Calu3 (cell line): ENCODE measurements at regions not wholly inside any gene's neighbourhood (a gene's known extent, or its start where the extent isn't known, plus 50 kb on each side); places are given as distances from the start of the nearest gene placed in this dataset.
A peak's percentile ranks its signal among the peaks of the same experiment; 100 is the strongest.

Experiments used
- BruUV-seq: library from RNA; stranded (reverse); fragments of 400-500 nt; replicated peaks from 2 replicates; lab custom pipeline; 2021; lab: Mats Ljungman, UMichigan
- CTCF ChIA-PET: fragments of 300-600 bp; sonication (Branson Sonifier 250); formaldehyde crosslinking; loops from one replicate; lab custom pipeline; 2022; ENCODE audit warnings: antibody characterized with exemption; lab: Charles Lee
- DNase-seq: peaks from one replicate; pipeline ENCODE4 v3.0.0; 2022
- H3K27ac Mint-ChIP-seq: one replicate; pipeline ENCODE4 v1.8.0; 2022; ENCODE audit warnings: mixed read lengths; ENCODE audit not compliant: unreplicated experiment
- H3K27me3 Mint-ChIP-seq: one replicate; pipeline ENCODE4 v1.8.0; 2022; ENCODE audit warnings: mixed read lengths; ENCODE audit not compliant: unreplicated experiment
- H3K36me3 Mint-ChIP-seq: one replicate; pipeline ENCODE4 v1.8.0; 2022; ENCODE audit warnings: mild to moderate bottlenecking, moderate library complexity, mixed read lengths; ENCODE audit not compliant: insufficient read depth, unreplicated experiment
- H3K4me1 Mint-ChIP-seq: one replicate; pipeline ENCODE4 v1.8.0; 2022; ENCODE audit warnings: mild to moderate bottlenecking, low read depth, mixed read lengths; ENCODE audit not compliant: unreplicated experiment
- H3K4me3 Mint-ChIP-seq: one replicate; pipeline ENCODE4 v1.8.0; 2022; ENCODE audit warnings: mild to moderate bottlenecking, low read depth, moderate library complexity, mixed read lengths; ENCODE audit not compliant: unreplicated experiment
- H3K9me3 Mint-ChIP-seq: one replicate; pipeline ENCODE4 v1.8.0; 2022; ENCODE audit warnings: low read depth, mixed read lengths; ENCODE audit not compliant: unreplicated experiment
- CTCF ChIP-seq: fragments of 200-600 bp; IDR thresholded peaks from one replicate; pipeline ENCODE4 v1.8.0; 2022; ENCODE audit warnings: antibody characterized with exemption; ENCODE audit not compliant: unreplicated experiment
- intact Hi-C: fragments of 100-400 bp; cut with micrococcal nuclease; formaldehyde crosslinking; loops from one replicate; pipeline ENCODE4 v1.10.0; 2022; ENCODE audit not compliant: unreplicated experiment

GRCh38 chr5:86917117-86917579, 299.4 kb downstream of the COX7C start:
- Mint-ChIP-seq H3K27me3 (no peaks in the 10 kb centered on the region), H3K27ac (no peak overlapping the region), H3K9me3 (no peaks in the 10 kb centered on the region), H3K36me3 (no peaks in the 10 kb centered on the region), H3K4me1 (no peaks in the 10 kb centered on the region), H3K4me3 (no peak overlapping the region)
- no peak for TF ChIP-seq CTCF
- CTCF ChIA-PET = interaction anchor here (0.6 to 1.0 kb wide), 3 partner anchors 24 to 946 kb away, joined by 3 to 8 read pairs (median 3); no protein-coding TSS in a partner anchor
- intact Hi-C loops = no loop called here
- no TSS peak for BruUV-seq
- peak; percentile 21 for DNase-seq

DNA sequence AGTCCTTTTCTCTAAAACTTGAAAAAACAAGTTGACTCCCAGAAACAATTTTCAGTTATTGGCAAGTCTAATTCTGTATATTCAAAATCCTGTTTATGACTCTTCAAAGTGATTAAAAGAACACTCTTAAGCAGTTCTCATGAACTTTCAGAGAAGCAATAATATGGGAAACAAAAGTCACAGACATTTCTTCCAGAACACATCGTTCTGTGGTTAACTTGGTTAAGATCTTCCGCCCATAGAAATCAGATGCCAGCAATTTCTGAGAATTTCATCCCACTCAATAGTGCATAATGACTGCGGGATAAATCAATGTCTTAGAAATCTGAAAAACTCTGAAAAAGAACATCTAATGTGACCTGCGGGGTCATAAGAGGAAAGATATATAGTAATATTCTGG, 300.5 kb downstream of the COX7C start:
- TF ChIP-seq CTCF = no peak
- Mint-ChIP-seq H3K9me3 (no peaks in the 10 kb centered on the region), H3K4me1 (no peaks in the 10 kb centered on the region), H3K36me3 (no peaks in the 10 kb centered on the region), H3K27ac (no peak overlapping the region), H3K4me3 (no peak overlapping the region), H3K27me3 (no peaks in the 10 kb centered on the region)
- no peak for DNase-seq
- intact Hi-C loops = no loop called here
- CTCF ChIA-PET = no interaction called here
- BruUV-seq = no TSS peak

GRCh38 chr5:86926033-86926432, 308.3 kb downstream of the COX7C start:
- intact Hi-C loops = no loop called here
- CTCF ChIA-PET = no interaction called here
- no peaks in the 10 kb centered on the region for H3K36me3 Mint-ChIP-seq
- no peaks in the 10 kb centered on the region for H3K27me3 Mint-ChIP-seq
- BruUV-seq = no TSS peak
- no peak overlapping the region for H3K27ac Mint-ChIP-seq
- H3K4me3 Mint-ChIP-seq = no peak overlapping the region
- H3K9me3 Mint-ChIP-seq = no peaks in the 10 kb centered on the region
- H3K4me1 Mint-ChIP-seq = no peaks in the 10 kb centered on the region
- TF ChIP-seq CTCF = no peak
- DNase-seq = no peak

GRCh38 chr5:86929123-86929766, 311.5 kb downstream of the COX7C start:
- intact Hi-C loops = no loop called here
- no peak for DNase-seq
- Mint-ChIP-seq H3K9me3 (no peaks in the 10 kb centered on the region), H3K4me1 (no peaks in the 10 kb centered on the region), H3K27ac (no peak overlapping the region), H3K27me3 (no peaks in the 10 kb centered on the region), H3K36me3 (no peaks in the 10 kb centered on the region), H3K4me3 (no peak overlapping the region)
- no TSS peak for BruUV-seq
- CTCF ChIA-PET = no interaction called here
- TF ChIP-seq CTCF = no peak
